K562 (cell line): ENCODE measurements at regions not wholly inside any gene's neighbourhood (a gene's known extent, or its start where the extent isn't known, plus 50 kb on each side); places are given as distances from the start of the nearest gene placed in this dataset.

Experiments
- ATAC-seq: fragments of 200-7000 bp; cut with Tn5 transposase; 3 replicates; pipeline ENCODE4 v1.9.1; 2020; ENCODE audit warnings: moderate library complexity
- BruUV-seq: library from RNA; stranded (reverse); fragments of 400-500 nt; replicated peaks from 2 replicates; lab custom pipeline; 2021; lab: Mats Ljungman, UMichigan
- CTCF ChIA-PET: fragments of 300-600 bp; formaldehyde crosslinking; extraction: SDS; loops from one replicate; lab custom pipeline; 2021; ENCODE audit warnings: low intra/inter-chr PET ratio; lab: Yijun Ruan, JAX
- POLR2A ChIA-PET: fragments of 300-600, 350-650 bp; sonication (Branson Sonifier 250); formaldehyde crosslinking; extraction: SDS; loops from one replicate; lab custom pipeline; 2021; ENCODE audit warnings: antibody characterized with exemption, inconsistent platforms; lab: Yijun Ruan, JAX
- DNase-seq, 4 experiments: peaks; one replicate each; pipeline versions ENCODE4 v3.0.0 to v3.0.0-alpha.2; 2011 to 2018; ENCODE audit warnings: low spot score in 3 of 4, mixed read lengths in 3 of 4; ENCODE audit errors: extremely low read depth in 1 of 4
- FAIRE-seq: peaks from 2 replicates; lab custom pipeline; 2011; peaks lifted over from hg19 to GRCh38; lab: Jason Lieb, UNC
- H2AFZ ChIP-seq: 2 replicates; pipeline ENCODE4 v1.6.0; 2011; ENCODE audit warnings: low read depth, low read length, control low read depth, inconsistent platforms
- H3K27ac ChIP-seq: fragments of 200-600 bp; 3 replicates; pipeline ENCODE4 v1.8.0; 2011; ENCODE audit warnings: low read depth, mild to moderate bottlenecking, control low read depth, inconsistent platforms, low read length, moderate library complexity, mixed read lengths; ENCODE audit errors: extremely low read depth
- H3K27me3 ChIP-seq, 2 experiments: fragments of 300-600 bp in 1 of 2; 2 replicates in 1 of 2; 3 replicates in 1 of 2; pipeline versions ENCODE4 v1.6.0 to v1.8.0; 2011; ENCODE audit warnings: inconsistent platforms in 2 of 2, low read length in 2 of 2, mild to moderate bottlenecking in 1 of 2, mixed read lengths in 1 of 2, moderate library complexity in 1 of 2; ENCODE audit not compliant: control insufficient read depth in 2 of 2, insufficient read depth in 2 of 2
- H3K36me3 ChIP-seq: fragments of 300-600 bp; 3 replicates; pipeline ENCODE4 v1.8.0; 2011; ENCODE audit warnings: mild to moderate bottlenecking, low read length, inconsistent platforms; ENCODE audit not compliant: control insufficient read depth, insufficient read depth
- H3K4me1 ChIP-seq, 2 experiments: fragments of 200-600 bp in 1 of 2; replicated peaks in 1 of 2; 2 replicates in 1 of 2; 3 replicates in 1 of 2; pipeline versions ENCODE4 v1.5.1 to v1.8.0; 2011; ENCODE audit warnings: inconsistent platforms in 2 of 2, low read length in 2 of 2, mild to moderate bottlenecking in 1 of 2, mixed read lengths in 1 of 2, moderate library complexity in 1 of 2; ENCODE audit not compliant: control insufficient read depth in 2 of 2, insufficient read depth in 2 of 2
- H3K4me2 ChIP-seq: 2 replicates; pipeline ENCODE4 v1.6.1; 2011; ENCODE audit warnings: low read length, control low read depth, inconsistent platforms, mixed read lengths; ENCODE audit not compliant: insufficient read depth
- H3K4me3 ChIP-seq: fragments of 200-600 bp; sonication (generic), shearing (Covaris generic); 2 replicates; pipeline ENCODE4 v1.5.1; 2016; ENCODE audit warnings: control low read depth, inconsistent platforms
- H3K79me2 ChIP-seq: fragments of 200-600 bp; 3 replicates; pipeline ENCODE4 v1.8.0; 2011; ENCODE audit warnings: low read length, inconsistent platforms; ENCODE audit not compliant: control insufficient read depth, insufficient read depth
- H3K9ac ChIP-seq, 2 experiments: 2 replicates each; pipeline versions ENCODE4 v1.6.0 to v1.6.1; 2011; ENCODE audit warnings: low read depth in 2 of 2, low read length in 2 of 2, control low read depth in 1 of 2, inconsistent platforms in 1 of 2, mild to moderate bottlenecking in 1 of 2, mixed read lengths in 1 of 2; ENCODE audit not compliant: insufficient read depth in 1 of 2
- H3K9me1 ChIP-seq: one replicate; pipeline ENCODE4 v1.6.0; 2011; ENCODE audit warnings: inconsistent platforms, mild to moderate bottlenecking, low read length, moderate library complexity; ENCODE audit not compliant: control insufficient read depth, insufficient read depth
- H3K9me3 ChIP-seq: replicated peaks from 2 replicates; pipeline ENCODE4 v1.5.1; 2011; ENCODE audit warnings: low read depth, low read length, inconsistent platforms; ENCODE audit not compliant: control insufficient read depth, insufficient read depth
- H4K20me1 ChIP-seq: replicated peaks from 2 replicates; pipeline ENCODE4 v1.6.1; 2011; ENCODE audit warnings: low read length, inconsistent platforms, mixed read lengths; ENCODE audit not compliant: control insufficient read depth, insufficient read depth
- EP400 ChIP-seq: fragments of 450-650 bp; IDR thresholded peaks from 2 replicates; pipeline ENCODE4 v1.6.1; 2017; ENCODE audit warnings: antibody characterized with exemption, mild to moderate bottlenecking, moderate library complexity
- KAT2B ChIP-seq: IDR thresholded peaks from one replicate; pipeline ENCODE4 v1.6.1; 2012; ENCODE audit warnings: low read depth, mild to moderate bottlenecking, control low read depth, inconsistent platforms, low read length, moderate library complexity
- KLF10 ChIP-seq: fragments of 250-450 bp; sonication (Bioruptor Pico); IDR thresholded peaks from 2 replicates; pipeline ENCODE4 v1.6.1; 2021; ENCODE audit warnings: matching md5 sums
- NR4A1 ChIP-seq, 2 experiments: fragments of 250-450 bp in 1 of 2; fragments of 450-650 bp in 1 of 2; sonication (Bioruptor Pico) in 1 of 2; IDR thresholded peaks; 2 replicates each; pipeline versions ENCODE4 v1.4.0 to v1.6.1; 2016 to 2020; ENCODE audit warnings: mild to moderate bottlenecking in 2 of 2, missing compliant biosample characterization in 1 of 2, missing genetic modification characterization in 1 of 2, moderate library complexity in 1 of 2
- RBFOX2 ChIP-seq: fragments of 200-400 bp; formaldehyde crosslinking; IDR thresholded peaks from 2 replicates; pipeline ENCODE4 v1.6.1; 2017; ENCODE audit warnings: low read depth, mild to moderate bottlenecking, low read length, moderate library complexity
- RBM17 ChIP-seq: fragments of 200-400 bp; formaldehyde crosslinking; IDR thresholded peaks from 2 replicates; pipeline ENCODE4 v1.6.1; 2017; ENCODE audit warnings: low read depth, mild to moderate bottlenecking, low read length, borderline replicate concordance
- RCOR1 ChIP-seq, 2 experiments: IDR thresholded peaks; 2 replicates each; pipeline ENCODE4 v1.6.1; 2012; ENCODE audit warnings: low read depth in 2 of 2, low read length in 2 of 2, borderline replicate concordance in 1 of 2, improper control_type of control experiment in 1 of 2
- SMARCC2 ChIP-seq: fragments of 450-650 bp; IDR thresholded peaks from 2 replicates; pipeline ENCODE4 v1.6.1; 2017; ENCODE audit warnings: antibody characterized with exemption, moderate library complexity, mild to moderate bottlenecking, low read depth
- TEAD1 ChIP-seq, 2 experiments: fragments of 450-650 bp in 1 of 2; sonication (generic) in 1 of 2; formaldehyde crosslinking; IDR thresholded peaks; 2 replicates each; pipeline versions ENCODE4 v1.4.0 to v1.8.0; 2020 to 2022; ENCODE audit warnings: mild to moderate bottlenecking in 2 of 2, missing genetic modification reagents in 1 of 2
- ZNF232 ChIP-seq: sonication (generic); formaldehyde crosslinking; IDR thresholded peaks from 2 replicates; pipeline ENCODE4 v1.8.0; 2022; ENCODE audit warnings: mild to moderate bottlenecking, missing genetic modification reagents
- ZSCAN29 ChIP-seq: fragments of 450-650 bp; IDR thresholded peaks from 2 replicates; pipeline ENCODE4 v1.6.1; 2017
- WGBS: fragments of 100-300 bp; shearing (Covaris generic); methylation state at CpG from one replicate; pipeline ENCODE4 v1.1.6; 2016; ENCODE audit warnings: low coverage, mixed read lengths; ENCODE audit not compliant: insufficient coverage; ENCODE audit errors: missing lambda C conversion rate; 5-methylcytosine and 5-hydroxymethylcytosine counted together
- in situ Hi-C: fragments of 300-500 bp; cut with MboI; formaldehyde crosslinking; loops from 4 replicates; pipeline ENCODE4 v1.15.0; 2018; ENCODE audit warnings: inconsistent platforms, mixed read lengths
- intact Hi-C: fragments of 100-400 bp; cut with micrococcal nuclease; formaldehyde crosslinking; loops from 2 replicates; pipeline ENCODE4 v1.14.2; 2022
- TF ChIP-seq, protein P1 (sequence below), 2 experiments: fragments of 450-650 bp; IDR thresholded peaks; 2 replicates each; pipeline ENCODE4 v1.6.1; 2016; ENCODE audit warnings: mild to moderate bottlenecking in 2 of 2, borderline replicate concordance in 1 of 2, low read depth in 1 of 2, moderate library complexity in 1 of 2
- TF ChIP-seq, protein P2 (sequence below): sonication (generic); formaldehyde crosslinking; IDR thresholded peaks from 2 replicates; pipeline ENCODE4 v1.8.1; 2023; ENCODE audit warnings: mild to moderate bottlenecking, missing genetic modification reagents

DNA sequence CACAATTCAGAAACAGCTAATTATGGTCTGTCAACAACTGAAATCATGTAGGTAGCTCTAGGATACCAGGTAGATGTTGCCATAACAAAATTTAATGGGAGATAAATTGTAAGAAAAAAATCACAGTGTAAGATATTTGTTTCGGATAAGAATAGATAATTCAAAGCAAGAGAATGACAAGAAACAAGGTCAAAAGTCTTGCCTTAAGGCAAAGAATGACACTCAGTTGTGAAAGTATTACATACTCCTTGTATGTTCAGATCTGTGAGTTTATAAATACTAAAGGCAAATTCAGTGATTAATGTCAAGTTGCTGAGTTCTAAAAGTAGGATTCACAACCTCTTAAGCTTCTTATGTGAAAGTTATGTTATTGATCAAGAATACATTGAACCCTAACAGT, 772.2 kb upstream of the SGO1 start:
- no peaks in the 10 kb centered on the region for H3K9me3 ChIP-seq
- no peak overlapping the region for H3K9ac ChIP-seq
- whole genome bisulfite sequencing: 30% methylated on average over 1 of the region's 1 CpG
- POLR2A ChIA-PET: no interaction called here
- DNase-seq (no peak), FAIRE-seq (no peak), ATAC-seq (no peak)
- H3K4me3 ChIP-seq: no peak overlapping the region
- CTCF ChIA-PET: no interaction called here
- no peak overlapping the region for H3K27ac ChIP-seq
- no peaks in the 10 kb centered on the region for H4K20me1 ChIP-seq
- no peaks in the 10 kb centered on the region for H3K27me3 ChIP-seq
- no peaks in the 10 kb centered on the region for H3K4me1 ChIP-seq
- no peaks in the 10 kb centered on the region for H3K9me1 ChIP-seq
- intact Hi-C loops (no loop called here), in situ Hi-C loops (no loop called here)
- H2AFZ ChIP-seq: no peak overlapping the region
- no peaks in the 10 kb centered on the region for H3K79me2 ChIP-seq
- H3K36me3 ChIP-seq: no peaks in the 10 kb centered on the region
- no TSS peak for BruUV-seq
- H3K4me2 ChIP-seq: no peak overlapping the region
- TF ChIP-seq RCOR1 (IDR thresholded peaks at IDR 0.05; ENCODE audit: borderline replicate concordance in 1 of 2, low read depth in 2 of 2, low read length in 2 of 2): no peak
- TF ChIP-seq ZNF232 (CRISPR knock-in tag): no peak
- TF ChIP-seq KAT2B: no peak
- TF ChIP-seq RBM17: no peak
- TF ChIP-seq, protein P1, sequence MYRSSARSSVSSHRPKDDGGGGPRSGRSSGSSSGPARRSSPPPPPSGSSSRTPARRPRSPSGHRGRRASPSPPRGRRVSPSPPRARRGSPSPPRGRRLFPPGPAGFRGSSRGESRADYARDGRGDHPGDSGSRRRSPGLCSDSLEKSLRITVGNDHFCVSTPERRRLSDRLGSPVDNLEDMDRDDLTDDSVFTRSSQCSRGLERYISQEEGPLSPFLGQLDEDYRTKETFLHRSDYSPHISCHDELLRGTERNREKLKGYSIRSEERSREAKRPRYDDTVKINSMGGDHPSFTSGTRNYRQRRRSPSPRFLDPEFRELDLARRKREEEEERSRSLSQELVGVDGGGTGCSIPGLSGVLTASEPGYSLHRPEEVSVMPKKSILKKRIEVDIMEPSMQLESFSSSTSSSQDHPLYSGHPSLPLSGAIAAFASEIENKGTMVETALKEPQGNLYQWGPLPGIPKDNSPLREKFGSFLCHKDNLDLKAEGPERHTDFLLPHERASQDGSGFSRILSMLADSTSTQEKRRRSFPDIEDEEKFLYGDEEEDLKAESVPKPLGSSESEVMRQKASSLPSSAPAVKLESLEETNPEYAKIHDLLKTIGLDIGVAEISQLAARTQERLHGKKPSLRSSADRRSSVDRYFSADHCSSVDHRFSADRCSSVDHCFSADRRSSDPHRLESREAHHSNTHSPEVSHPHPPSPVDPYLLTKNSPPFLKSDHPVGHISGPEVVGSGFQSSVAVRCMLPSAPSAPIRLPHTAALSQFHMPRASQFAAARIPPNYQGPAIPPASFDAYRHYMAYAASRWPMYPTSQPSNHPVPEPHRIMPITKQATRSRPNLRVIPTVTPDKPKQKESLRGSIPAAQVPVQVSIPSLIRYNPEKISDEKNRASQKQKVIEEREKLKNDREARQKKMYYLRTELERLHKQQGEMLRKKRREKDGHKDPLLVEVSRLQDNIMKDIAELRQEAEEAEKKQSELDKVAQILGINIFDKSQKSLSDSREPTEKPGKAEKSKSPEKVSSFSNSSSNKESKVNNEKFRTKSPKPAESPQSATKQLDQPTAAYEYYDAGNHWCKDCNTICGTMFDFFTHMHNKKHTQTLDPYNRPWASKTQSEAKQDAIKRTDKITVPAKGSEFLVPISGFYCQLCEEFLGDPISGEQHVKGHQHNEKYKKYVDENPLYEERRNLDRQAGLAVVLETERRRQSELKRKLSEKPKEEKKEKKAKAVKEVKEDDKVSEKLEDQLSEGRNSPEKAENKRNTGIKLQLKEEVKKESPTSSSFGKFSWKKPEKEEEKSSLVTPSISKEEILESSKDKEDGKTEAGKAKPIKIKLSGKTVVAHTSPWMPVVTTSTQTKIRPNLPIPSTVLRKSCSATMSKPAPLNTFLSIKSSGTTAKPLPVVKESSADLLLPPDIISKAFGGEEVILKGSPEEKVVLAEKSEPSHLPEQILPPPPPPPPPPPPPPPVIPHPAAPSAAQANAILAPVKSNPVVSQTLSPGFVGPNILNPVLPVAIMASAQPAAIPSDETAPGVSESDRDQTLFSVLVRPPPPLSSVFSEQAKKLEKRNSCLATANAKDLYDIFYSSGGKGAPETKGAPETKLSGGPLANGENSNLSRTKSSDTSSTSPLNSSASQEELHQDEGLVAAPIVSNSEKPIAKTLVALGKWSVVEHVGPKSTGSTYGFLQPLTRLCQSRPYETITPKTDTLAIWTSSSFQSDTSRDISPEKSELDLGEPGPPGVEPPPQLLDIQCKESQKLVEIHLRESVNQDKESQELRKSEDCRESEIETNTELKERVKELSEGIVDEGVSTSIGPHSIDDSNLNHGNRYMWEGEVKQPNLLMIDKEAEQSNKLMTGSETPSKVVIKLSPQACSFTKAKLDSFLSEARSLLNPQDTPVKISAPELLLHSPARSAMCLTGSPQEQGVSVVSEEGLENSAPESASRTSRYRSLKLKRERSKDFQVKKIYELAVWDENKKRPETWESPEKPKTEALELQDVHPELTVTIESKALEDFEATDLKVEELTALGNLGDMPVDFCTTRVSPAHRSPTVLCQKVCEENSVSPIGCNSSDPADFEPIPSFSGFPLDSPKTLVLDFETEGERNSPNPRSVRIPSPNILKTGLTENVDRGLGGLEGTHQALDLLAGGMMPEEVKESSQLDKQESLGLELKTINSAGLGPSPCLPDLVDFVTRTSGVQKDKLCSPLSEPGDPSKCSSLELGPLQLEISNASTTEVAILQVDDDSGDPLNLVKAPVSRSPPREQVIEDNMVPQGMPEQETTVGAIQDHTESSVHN (IDR thresholded peaks at IDR 0.05; ENCODE audit: borderline replicate concordance in 1 of 2, low read depth in 1 of 2): no peak
- TF ChIP-seq KLF10 (CRISPR knock-in tag): no peak
- TF ChIP-seq SMARCC2: no peak
- no peak for TF ChIP-seq RBFOX2
- TF ChIP-seq, protein P2, sequence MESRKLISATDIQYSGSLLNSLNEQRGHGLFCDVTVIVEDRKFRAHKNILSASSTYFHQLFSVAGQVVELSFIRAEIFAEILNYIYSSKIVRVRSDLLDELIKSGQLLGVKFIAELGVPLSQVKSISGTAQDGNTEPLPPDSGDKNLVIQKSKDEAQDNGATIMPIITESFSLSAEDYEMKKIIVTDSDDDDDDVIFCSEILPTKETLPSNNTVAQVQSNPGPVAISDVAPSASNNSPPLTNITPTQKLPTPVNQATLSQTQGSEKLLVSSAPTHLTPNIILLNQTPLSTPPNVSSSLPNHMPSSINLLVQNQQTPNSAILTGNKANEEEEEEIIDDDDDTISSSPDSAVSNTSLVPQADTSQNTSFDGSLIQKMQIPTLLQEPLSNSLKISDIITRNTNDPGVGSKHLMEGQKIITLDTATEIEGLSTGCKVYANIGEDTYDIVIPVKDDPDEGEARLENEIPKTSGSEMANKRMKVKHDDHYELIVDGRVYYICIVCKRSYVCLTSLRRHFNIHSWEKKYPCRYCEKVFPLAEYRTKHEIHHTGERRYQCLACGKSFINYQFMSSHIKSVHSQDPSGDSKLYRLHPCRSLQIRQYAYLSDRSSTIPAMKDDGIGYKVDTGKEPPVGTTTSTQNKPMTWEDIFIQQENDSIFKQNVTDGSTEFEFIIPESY (CRISPR knock-in tag): no peak
- TF ChIP-seq ZSCAN29: no peak
- TF ChIP-seq EP400: no peak
- no peak for TF ChIP-seq NR4A1 (CRISPR knock-in tag; IDR thresholded peaks at IDR 0.05)
- TF ChIP-seq NR4A1 (tag; IDR thresholded peaks at IDR 0.05): no peak
- TF ChIP-seq TEAD1 (CRISPR knock-in tag; IDR thresholded peaks at IDR 0.05): no peak
